T-helper 2 cell (primary cell): ENCODE measurements at regions not wholly inside any gene's neighbourhood (a gene's known extent, or its start where the extent isn't known, plus 50 kb on each side); places are given as distances from the start of the nearest gene placed in this dataset.
A peak's percentile ranks its signal among the peaks of the same experiment; 100 is the strongest.
"Not testable (repeated sequence)": the region's sequence is repeated elsewhere in the genome, so short reads cannot be mapped to it uniquely, and the experiment has no call there.

Source experiments
- DNase-seq, 5 experiments: peaks; one replicate each; pipeline versions ENCODE4 v3.0.0 to v3.0.0-alpha.2; 2012 to 2022

- DNase-seq = no peak
Observed at GRCh38 chr4:4913628-4914027, 54.2 kb downstream of the MSX1 start.

DNA sequence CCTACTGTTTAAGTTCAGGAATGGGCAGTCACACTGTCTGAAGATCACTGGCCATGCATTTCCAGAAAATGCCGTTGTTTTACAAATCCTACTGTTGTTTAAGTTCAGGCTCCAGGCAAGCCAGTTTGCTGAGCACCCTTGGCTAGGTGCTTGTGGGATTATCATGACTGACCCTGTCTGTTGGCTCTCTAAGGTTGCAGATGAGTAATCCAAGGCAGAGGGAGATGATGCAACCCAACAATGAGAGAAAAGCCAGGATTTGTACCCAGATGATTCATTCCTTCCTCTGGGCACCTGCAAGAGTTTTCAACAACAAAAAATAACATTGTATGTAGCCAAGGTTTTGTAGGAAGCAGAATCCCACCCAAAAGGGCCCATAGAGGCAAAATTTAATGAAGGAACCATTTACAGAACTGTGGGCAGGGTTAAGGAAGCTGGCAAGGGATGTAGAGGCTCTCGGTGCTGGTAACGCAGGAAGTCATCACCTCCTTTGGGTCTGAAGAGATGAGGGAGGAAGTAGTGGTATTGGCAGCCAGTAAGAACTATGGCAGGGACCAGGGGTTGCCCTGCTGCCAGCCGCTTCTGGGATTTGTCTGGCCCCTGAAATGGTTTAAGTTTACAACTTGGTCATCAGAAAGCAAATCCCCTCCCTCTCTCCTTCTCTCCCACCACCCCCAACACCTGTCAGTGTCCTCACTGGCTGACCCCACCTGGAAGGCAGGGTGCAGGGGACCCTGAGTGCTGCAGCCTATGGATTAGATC is 54.8 kb downstream of the MSX1 start:
- DNase-seq = no peak

DNA sequence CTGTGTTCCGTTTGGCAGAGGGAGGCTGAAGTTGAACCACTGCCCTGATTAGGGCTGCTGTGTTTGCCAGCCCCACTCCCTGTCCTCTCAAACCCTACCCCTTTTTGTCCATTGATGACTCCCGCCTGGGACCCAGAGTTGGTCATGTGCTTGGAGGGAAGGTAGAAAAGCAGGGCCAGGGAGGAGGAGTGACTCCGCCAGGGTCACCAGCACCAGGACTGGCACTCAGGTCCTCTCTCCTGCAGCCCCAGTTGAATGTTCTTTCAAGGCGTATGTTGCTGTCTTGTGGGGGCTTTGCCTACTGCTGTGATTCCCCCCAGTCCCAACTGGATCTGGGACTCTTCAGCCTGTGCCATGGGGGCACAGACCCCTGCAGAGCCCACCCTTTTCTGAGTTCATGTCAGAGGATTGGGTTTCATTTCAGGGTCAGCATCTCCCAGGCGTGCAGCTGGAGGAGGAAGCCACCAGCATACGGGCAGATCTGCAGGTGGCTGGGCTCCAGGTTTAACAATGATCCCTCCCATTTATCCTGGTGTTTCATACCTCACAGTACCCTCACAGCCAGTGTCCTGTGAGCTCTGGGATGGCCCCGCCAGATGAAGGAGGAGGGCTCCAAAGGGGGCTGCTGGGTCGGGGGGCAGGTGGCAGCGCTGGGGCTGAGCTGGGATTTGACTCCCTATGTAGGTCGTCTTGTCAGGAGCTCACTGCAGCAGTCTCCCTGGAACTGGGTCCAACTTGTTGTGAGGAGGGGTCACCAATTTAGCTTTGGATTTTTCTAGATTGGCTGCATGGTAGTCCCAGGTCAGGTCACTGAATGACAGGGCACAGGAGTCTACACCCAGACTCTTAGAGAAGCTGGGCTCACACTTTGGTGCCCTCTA is 55.7 kb downstream of the MSX1 start:
- no peak for DNase-seq

DNA sequence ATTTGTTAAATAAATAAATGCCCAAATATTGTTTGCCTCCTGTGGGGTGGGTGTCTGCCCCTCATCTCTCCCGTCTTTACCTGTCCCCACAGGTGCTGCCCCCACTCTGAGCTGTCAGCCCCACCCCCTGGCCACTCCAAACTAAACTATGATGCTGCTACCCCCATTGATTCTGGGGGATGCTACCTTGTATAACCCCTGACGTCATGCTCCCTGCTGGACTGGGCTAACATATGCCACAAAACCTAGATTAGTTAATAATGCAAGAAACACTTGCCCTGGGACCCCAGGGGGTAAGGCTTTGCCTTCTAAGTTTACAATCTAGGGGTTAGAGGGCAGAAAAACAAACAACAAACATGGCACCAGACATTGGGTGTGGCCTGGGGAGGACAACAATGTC is 58.6 kb downstream of the MSX1 start:
- DNase-seq = no peak

- no peak for DNase-seq
Observed at GRCh38 chr4:4919927-4920326, 60.5 kb downstream of the MSX1 start.

- DNase-seq = no peak
Observed at GRCh38 chr4:4921077-4921476, 61.6 kb downstream of the MSX1 start.

DNA sequence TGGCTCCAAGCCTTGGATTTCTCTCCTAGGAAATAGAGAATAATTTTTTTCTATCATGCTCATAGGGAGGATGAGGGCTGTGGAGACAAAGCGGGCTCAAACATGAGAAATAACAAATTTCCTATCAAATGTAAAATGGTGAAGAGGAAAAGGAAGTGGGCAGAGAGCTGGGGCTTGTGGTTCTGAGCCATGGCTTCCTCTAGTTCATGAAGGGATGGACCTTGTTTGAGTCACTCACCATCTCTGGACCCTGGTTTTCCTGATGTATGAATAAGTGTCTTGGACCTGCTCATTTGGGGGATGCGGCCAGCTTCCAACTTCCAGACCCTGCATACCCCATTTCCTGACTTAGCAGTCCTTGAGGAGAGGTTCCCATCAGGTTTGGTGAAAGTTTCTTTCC is 63.0 kb downstream of the MSX1 start:
- DNase-seq = peak in 1 of 5 experiments; percentile 22

DNA sequence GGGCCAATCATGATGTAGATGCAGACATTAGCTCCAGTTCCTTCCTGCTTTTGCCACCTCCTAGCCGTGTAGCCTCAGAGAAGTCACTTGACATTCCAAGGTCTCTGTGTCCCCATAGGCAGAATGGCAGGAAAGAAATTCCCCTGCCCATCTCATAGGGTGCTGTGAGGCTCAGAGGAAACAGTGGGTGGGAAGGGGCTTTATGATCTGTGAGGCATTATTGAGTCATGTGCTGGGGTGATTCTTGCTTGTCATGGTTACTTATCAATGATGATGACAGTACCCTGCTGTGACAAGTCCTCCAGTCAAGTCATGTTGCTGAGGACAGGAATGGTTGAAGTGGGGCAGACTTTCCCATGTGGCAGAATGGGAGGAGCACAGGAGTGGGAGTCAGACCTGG is 63.7 kb downstream of the MSX1 start:
- DNase-seq = no peak

GRCh38 chr4:4930677-4931076 is 71.2 kb downstream of the MSX1 start:
- no peak for DNase-seq

DNA sequence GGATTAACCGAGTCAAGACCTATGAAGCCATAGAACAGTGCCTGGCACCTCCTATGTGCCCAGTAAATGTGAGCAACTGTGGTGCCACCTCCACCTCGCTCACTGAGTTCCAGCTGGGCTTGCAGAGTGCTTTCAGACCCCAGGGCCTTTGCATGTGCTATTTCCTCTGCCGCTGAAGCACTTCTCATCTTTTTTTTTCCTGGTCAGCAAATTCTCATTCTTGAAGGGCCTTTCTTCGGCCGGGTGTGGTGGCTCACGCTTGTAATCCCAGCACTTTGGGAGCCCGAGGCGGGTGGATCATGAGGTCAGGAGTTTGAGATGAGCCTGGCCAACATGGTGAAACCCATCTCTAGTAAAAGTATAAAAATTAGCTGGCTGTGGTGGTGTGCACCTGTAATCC is 76.5 kb downstream of the MSX1 start:
- DNase-seq = no peak

DNA sequence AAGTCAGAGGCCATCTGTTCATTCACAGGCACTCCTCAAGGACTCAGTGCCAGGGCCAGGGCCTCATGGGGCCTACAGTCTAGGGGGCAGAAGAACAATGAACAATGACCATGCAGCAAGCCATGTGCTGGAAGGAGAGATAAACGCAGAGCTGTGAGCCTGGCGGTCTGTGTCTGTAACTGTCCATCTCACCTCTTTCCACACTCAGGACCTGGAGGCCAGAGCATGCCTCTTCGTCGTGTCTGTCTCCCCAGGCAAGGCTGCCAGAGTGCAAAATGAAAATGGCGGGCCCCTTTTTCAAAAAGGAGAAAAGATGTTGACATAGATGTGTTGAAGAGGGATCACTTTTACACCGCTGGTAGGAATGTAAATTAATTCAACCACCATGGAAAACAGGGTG is 78.5 kb downstream of the MSX1 start:
- DNase-seq = no peak

GRCh38 chr4:4941751-4942150 is 77.5 kb downstream of the CYTL1 start:
- no peak for DNase-seq

- no peak for DNase-seq
Observed at GRCh38 chr4:4942658-4943057, 76.6 kb downstream of the CYTL1 start.

DNA sequence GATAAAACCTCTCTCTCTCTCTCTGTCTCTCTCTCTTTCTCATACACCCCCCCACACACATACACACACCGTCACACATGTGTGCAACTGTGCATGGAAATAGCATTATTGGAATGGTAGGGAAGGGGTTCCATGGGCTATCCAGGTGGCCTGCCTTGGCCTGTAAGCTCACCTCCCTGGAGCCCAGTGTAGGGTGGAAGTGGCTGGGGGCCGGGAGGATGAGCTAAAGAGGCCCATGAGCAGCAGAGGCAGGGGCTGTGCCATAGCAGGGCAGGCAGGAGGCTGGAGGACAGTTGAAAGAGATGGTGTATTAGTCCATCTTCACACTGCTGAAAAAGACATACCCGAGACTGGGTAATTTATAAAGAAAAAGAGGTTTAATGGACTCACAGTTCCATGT is 74.2 kb downstream of the CYTL1 start:
- DNase-seq = no peak

- no peak for DNase-seq
Observed at GRCh38 chr4:4945829-4946228, 73.4 kb downstream of the CYTL1 start.

- DNase-seq = no peak
Observed at GRCh38 chr4:4946416-4946815, 72.8 kb downstream of the CYTL1 start.

- no peak for DNase-seq
Observed at GRCh38 chr4:4947721-4948120, 71.5 kb downstream of the CYTL1 start.

DNA sequence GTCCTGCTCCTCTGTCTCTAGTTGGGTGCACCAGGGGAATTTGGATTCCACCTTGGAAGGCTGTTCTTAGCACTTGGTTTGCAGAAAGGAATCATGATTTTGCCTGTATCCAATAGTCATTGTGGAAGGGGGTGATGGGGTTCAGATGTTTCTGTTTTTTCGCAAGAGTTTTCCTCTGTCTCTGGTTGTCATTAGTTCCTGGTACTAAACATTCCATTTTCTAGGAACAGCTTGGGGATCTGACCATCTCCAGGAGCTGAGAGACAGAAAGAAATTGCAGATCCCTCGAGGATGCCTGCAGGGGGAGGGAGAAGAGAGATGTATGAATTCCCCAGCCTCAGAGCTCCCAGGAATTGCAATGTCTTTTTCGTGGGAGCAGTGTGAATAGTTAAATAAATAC is 70.9 kb downstream of the CYTL1 start:
- no peak for DNase-seq

DNA sequence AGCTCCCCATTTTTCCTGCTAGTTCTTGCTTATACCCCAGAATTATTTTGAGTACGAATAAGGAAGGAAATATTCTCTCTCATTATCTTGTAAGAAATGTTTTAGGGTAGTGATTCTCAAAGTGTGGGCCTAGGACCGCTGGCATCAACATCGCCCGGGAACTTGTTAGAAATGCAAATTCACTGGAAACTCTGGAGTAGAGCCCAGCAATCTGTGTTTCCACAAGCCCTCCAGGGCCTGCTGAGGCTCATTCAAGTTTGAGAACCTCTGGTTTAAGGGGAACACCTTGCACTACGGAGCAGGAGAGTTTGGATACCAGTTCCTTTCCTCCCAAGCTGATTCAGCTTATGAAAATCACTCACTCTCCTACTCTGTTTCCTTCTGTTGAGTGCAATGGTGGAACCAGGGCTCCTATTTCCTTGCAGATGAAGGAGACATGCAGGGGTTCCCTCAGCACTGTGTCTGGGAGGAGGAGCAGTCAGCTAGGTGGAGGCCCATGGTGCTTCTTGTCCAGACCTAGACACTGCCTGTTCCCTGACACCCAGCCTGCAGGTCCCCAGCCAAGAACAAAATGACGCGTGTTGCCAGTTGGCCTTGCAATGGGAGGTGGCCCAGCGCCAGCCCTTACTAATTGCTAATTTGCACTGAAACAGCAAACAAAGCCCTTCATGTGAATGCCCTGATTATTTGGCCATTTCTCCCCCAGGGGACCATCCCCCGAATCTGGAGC is 68.5 kb downstream of the CYTL1 start:
- DNase-seq = no peak

GRCh38 chr4:4952273-4952672 is 67.0 kb downstream of the CYTL1 start:
- no peak for DNase-seq

DNA sequence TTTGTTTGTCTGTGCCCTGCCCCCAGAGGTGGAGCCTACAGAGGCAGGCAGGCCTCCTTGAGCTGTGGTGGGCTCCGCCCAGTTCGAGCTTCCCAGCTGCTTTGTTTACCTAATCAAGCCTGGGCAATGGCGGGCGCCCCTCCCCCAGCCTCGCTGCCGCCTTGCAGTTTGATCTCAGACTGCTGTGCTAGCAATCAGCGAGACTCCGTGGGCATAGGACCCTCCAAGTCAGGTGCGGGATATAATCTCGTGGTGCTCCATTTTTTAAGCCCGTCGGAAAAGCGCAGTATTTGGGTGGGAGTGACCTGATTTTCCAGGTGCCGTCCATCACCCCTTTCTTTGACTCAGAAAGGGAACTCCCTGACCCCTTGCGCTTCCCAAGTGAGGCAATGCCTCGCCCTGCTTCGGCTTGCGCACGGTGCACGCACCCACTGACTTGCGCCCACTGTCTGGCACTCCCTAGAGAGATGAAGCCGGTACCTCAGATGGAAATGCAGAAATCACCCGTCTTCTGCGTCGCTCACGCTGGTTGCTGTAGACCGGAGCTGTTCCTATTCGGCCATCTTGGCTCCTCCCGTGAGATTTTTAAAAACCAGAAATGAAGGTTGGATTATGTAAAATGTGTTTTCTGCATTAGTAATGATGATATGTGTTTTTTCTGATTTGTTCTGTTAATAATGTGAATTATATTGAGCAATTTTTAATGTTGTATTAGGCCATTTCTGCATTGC is 59.7 kb downstream of the CYTL1 start:
- DNase-seq = not testable (repeated sequence)

- no peak for DNase-seq
Observed at GRCh38 chr4:4960574-4960973, 58.7 kb downstream of the CYTL1 start.

DNA sequence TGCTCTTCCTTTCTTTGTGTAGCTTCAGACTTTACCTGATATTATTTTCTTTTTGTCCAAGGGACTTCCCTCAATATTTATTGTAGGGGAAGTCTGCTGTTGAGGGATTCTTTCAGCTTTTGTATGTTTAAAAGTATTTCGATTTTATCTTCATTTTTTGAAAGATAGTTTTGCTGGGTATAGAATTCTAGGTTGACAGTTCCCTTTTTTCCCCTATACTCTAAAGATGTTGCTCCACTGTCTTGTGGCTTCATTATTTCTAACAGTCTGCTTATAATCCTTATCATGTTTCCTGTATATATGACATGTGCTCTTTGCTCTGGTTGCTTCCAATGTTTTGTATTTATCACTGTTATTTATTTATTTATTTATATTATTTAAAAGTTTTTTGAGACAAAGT is 57.3 kb downstream of the CYTL1 start:
- no peak for DNase-seq
